Left lung (tissue), 4 donors: ENCODE measurements at regions not wholly inside any gene's neighbourhood (a gene's known extent, or its start where the extent isn't known, plus 50 kb on each side); places are given as distances from the start of the nearest gene placed in this dataset.

ENCODE experiments used
- ATAC-seq: fragments of 200-7000 bp; cut with Tn5 transposase; one replicate; pipeline ENCODE4 v1.9.1; 2020; ENCODE audit warnings: moderate library complexity
- DNase-seq, 4 donors: peaks; one replicate each; pipeline ENCODE4 v3.0.0-alpha.2; 2013 to 2020
- H3K27ac ChIP-seq, 2 donors: fragments of 200-600 bp; sonication (generic) in 1 of 2; one replicate each; pipeline versions ENCODE4 v1.5.0 to v1.8.0; 2020 to 2021
- H3K27me3 ChIP-seq, 2 donors: fragments of 200-600 bp; sonication (generic) in 1 of 2; one replicate each; pipeline versions ENCODE4 v1.5.0 to v1.8.0; 2020 to 2021
- H3K36me3 ChIP-seq, 2 donors: fragments of 200-600 bp; sonication (generic) in 1 of 2; one replicate each; pipeline versions ENCODE4 v1.5.0 to v1.8.0; 2020 to 2021
- H3K4me1 ChIP-seq, 2 donors: fragments of 200-600 bp; one replicate each; pipeline ENCODE4 v1.8.0; 2021
- H3K4me3 ChIP-seq, 2 donors: fragments of 200-600 bp; sonication (generic) in 1 of 2; one replicate each; pipeline versions ENCODE4 v1.5.0 to v1.8.0; 2020 to 2021; ENCODE audit warnings: mild to moderate bottlenecking in 1 of 2
- H3K9me3 ChIP-seq, 2 donors: fragments of 200-600 bp; sonication (generic) in 1 of 2; one replicate each; pipeline versions ENCODE4 v1.5.0 to v1.8.0; 2020 to 2021
- intact Hi-C, 2 donors: fragments of 100-400 bp; cut with DNase I; formaldehyde crosslinking; loops; one replicate each; pipeline versions ENCODE4 v1.11.2 to v1.14.2; 2022
- TF ChIP-seq, protein P1 (sequence below), 2 donors: fragments of 200-600 bp; sonication (generic) in 1 of 2; IDR thresholded peaks; one replicate each; pipeline versions ENCODE4 v1.5.0 to v1.8.0; 2021; ENCODE audit warnings: antibody characterized with exemption in 2 of 2
- donor health status: DM: no; HTN: yes; CAD: no.
- donor health status: DM: no; HTN: no; CAD: no.

DNA sequence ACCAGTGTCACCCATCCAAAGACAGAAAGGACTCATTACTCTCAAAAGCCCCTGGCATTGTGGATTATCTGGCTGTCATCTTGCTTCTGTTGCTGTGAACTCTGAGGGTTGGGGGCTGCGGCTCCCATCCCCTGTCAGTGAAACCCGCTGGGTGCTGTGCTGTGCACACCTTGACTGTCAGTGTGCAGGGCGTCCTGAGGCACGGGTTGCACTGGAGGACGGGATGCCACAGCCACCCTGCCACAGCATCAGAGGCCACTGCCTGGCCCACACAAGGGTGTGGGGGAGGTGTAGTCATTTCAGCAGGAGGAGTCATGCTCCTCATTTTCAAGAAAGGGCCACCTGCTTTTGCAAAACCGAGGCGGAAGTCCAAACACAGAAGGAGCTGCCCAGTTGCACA lies 245.8 kb downstream of the GLRX3 start:
- TF ChIP-seq, protein P1, sequence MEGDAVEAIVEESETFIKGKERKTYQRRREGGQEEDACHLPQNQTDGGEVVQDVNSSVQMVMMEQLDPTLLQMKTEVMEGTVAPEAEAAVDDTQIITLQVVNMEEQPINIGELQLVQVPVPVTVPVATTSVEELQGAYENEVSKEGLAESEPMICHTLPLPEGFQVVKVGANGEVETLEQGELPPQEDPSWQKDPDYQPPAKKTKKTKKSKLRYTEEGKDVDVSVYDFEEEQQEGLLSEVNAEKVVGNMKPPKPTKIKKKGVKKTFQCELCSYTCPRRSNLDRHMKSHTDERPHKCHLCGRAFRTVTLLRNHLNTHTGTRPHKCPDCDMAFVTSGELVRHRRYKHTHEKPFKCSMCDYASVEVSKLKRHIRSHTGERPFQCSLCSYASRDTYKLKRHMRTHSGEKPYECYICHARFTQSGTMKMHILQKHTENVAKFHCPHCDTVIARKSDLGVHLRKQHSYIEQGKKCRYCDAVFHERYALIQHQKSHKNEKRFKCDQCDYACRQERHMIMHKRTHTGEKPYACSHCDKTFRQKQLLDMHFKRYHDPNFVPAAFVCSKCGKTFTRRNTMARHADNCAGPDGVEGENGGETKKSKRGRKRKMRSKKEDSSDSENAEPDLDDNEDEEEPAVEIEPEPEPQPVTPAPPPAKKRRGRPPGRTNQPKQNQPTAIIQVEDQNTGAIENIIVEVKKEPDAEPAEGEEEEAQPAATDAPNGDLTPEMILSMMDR (IDR thresholded peaks at IDR 0.05) = no peak
- Histone ChIP-seq H3K36me3 (no peaks in the 10 kb centered on the region), H3K9me3 (peaks cover 0 to 6% of the 10 kb centered on the region in 2 donors), H3K4me3 (no peak overlapping the region), H3K27me3 (peaks cover 0 to 23% of the 10 kb centered on the region in 2 donors), H3K4me1 (no peaks in the 10 kb centered on the region), H3K27ac (no peak overlapping the region)
- ATAC-seq = no peak
- DNase-seq = no peak
- intact Hi-C loops = no loop called here

DNA sequence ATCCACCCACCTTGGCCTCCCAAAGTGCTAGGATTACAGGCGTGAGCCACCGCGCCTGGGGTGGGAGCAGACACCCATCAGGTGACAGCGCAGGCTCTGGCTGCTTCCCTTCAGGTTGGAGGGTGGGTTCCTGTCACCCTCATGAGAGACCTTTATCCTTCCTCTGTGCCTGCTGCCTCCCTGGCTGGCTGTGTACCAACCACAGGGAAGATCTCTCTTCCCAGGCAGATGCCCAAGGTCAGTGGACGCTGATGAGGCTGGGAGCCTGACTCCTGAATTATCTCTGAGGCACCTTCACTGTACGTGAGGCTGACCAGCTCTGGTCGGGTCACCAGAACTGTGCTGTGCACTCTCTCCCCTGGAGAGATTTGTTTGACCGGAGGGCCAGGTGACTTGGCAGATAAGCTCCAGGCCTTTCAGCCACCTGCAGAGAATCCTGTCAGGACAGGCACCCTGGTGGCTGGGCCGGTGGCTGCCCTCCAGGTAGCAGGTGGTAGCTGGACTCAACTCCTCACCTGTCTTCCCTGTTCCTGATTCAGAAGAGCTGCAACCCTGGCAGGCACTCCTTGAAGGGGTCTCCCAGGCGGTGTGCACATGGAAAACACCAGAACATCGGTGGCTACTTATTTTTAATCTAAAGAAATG lies 251.9 kb downstream of the GLRX3 start:
- TF ChIP-seq, protein P1 (IDR thresholded peaks at IDR 0.05) = no peak
- no peak overlapping the region for H3K27ac ChIP-seq

DNA sequence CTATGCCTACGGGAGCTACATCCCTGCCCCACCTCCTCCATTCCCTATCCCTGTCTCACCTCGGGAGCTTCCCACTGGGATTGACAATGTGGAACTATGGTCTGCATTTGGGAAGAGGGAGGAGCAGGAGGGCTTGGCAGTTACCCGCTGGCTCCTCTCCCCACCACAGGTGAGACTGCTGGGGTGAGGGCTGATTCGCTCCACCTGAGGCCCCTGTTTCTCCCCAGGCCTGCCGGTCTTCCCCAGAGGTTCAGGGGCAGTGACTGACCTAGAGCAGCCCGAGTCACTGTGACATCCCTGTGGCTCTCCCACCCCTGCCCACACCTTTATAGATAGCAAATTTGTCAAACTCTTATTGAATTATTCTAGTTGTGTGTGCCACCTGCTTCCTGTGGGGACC lies 252.6 kb downstream of the GLRX3 start:
- Histone ChIP-seq H3K4me1 (no peaks in the 10 kb centered on the region), H3K27ac (no peak overlapping the region), H3K4me3 (no peak overlapping the region), H3K27me3 (no peaks in the 10 kb centered on the region), H3K9me3 (peaks cover 0 to 23% of the 10 kb centered on the region in 2 donors), H3K36me3 (no peaks in the 10 kb centered on the region)
- DNase-seq (no peak), ATAC-seq (no peak)
- intact Hi-C loops = no loop called here
- TF ChIP-seq, protein P1 (IDR thresholded peaks at IDR 0.05) = no peak

More for the DNA sequence above, 251.9 kb downstream of the GLRX3 start:
- DNase-seq (peak in 1 of 4 donors; percentile 40), ATAC-seq (no peak)
- Histone ChIP-seq H3K36me3 (no peaks in the 10 kb centered on the region), H3K27me3 (no peaks in the 10 kb centered on the region), H3K4me1 (no peaks in the 10 kb centered on the region), H3K9me3 (peaks cover 0 to 20% of the 10 kb centered on the region in 2 donors), H3K4me3 (no peak overlapping the region)
- intact Hi-C loops = no loop called here

DNA sequence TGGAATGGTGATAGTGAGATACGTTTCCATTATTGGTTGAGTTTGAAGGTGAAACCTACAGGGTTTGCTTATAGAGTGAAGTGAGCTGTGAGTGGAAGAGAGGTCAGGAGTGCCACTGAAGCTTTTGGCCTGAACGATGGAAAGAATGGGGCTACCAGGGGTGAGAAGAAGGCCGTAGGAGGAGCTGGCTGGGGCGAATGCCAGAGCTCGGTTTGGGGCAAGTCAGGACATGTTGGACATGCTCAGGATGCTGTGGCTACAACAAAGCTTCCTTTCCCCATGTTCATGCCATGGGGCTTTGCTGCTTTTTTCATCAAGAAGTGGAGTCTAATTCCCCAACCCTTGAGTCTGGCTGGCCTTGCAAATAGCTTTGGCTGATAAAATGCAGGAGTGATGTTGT lies 253.7 kb downstream of the GLRX3 start:
- H3K4me3 ChIP-seq = no peak overlapping the region
- no peak for ATAC-seq
- no peaks in the 10 kb centered on the region for H3K4me1 ChIP-seq
- TF ChIP-seq, protein P1 (IDR thresholded peaks at IDR 0.05) = no peak
- H3K9me3 ChIP-seq = peaks cover 0 to 33% of the 10 kb centered on the region in 2 donors
- no peaks in the 10 kb centered on the region for H3K36me3 ChIP-seq
- intact Hi-C loops = no loop called here
- H3K27ac ChIP-seq = no peak overlapping the region
- no peak for DNase-seq
- no peaks in the 10 kb centered on the region for H3K27me3 ChIP-seq

DNA sequence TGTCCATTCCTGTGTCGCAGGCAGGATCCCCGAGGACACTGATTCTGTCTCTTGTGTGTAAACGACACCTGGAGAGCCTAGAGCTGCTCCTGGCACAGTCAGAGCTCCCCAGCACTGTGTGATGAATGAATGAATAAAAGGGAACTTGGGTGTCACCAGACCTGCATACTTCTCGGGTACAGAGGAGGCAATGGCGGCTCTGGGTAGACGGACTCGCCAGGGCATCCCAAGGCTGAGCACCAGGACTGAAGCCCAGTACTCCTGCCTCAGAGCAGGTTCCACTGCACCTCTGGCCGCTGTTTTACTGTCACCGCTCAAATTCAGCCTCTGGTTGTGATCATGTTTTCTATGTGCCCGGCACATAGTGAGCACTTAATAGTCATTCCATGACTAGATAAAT lies 255.8 kb downstream of the GLRX3 start:
- Histone ChIP-seq H3K9me3 (peaks cover 0 to 53% of the 10 kb centered on the region in 2 donors), H3K27me3 (no peaks in the 10 kb centered on the region), H3K4me1 (no peaks in the 10 kb centered on the region), H3K4me3 (no peak overlapping the region), H3K36me3 (no peaks in the 10 kb centered on the region), H3K27ac (no peak overlapping the region)
- intact Hi-C loops = no loop called here
- peak in 1 of 4 donors; percentile 41 for DNase-seq
- TF ChIP-seq, protein P1 (IDR thresholded peaks at IDR 0.05) = no peak
- ATAC-seq = no peak
